AG08396 (cell line): ENCODE measurements at regions not wholly inside any gene's neighbourhood (a gene's known extent, or its start where the extent isn't known, plus 50 kb on each side); places are given as distances from the start of the nearest gene placed in this dataset.
"Not testable (repeated sequence)": the region's sequence is repeated elsewhere in the genome, so short reads cannot be mapped to it uniquely, and the experiment has no call there.

Experiments
- DNase-seq: peaks from one replicate; pipeline ENCODE4 v3.0.0; 2012; ENCODE audit warnings: low spot score, mixed read lengths

DNA sequence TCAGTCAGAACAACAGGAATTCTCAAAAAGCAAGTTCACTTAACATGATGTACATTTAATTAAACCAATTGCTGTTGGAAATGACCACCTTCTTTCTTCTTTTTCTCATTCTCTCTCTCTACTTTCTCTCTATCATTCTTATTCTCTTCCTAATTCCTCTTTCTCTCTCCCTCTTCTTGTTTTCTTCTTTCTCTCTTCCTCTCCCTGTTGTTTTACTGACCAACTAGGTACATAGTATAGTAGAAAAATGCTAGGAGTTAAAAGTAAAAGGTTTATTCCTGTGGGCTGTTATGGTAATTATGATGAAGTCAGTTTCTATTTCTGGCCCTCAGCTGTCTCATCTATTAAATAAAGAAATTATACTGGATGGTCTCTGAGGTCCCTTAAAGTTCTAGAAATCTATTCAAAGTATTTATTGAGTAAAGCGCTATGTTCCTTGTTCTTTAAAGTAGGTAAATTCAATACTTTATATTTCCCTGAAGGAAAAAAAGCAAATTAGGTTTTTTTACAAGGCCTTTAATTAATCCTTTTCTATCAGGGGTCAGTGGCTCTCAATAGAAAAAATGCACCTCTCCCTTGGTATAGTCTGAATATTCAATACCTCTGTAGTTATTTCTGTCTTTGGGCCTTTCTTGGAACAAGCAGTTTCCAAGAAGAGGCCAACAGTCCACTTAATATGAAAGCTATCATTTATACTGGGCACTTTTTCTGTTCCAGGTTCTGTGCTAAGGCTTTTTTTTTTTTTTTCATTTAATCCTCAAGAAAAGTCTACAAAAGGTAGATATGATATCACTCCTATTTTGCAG is 102.3 kb upstream of the SLC30A5 start:
- no peak for DNase-seq

- no peak for DNase-seq
Observed at GRCh38 chr5:68994645-68995044, 99.2 kb upstream of the SLC30A5 start.

DNA sequence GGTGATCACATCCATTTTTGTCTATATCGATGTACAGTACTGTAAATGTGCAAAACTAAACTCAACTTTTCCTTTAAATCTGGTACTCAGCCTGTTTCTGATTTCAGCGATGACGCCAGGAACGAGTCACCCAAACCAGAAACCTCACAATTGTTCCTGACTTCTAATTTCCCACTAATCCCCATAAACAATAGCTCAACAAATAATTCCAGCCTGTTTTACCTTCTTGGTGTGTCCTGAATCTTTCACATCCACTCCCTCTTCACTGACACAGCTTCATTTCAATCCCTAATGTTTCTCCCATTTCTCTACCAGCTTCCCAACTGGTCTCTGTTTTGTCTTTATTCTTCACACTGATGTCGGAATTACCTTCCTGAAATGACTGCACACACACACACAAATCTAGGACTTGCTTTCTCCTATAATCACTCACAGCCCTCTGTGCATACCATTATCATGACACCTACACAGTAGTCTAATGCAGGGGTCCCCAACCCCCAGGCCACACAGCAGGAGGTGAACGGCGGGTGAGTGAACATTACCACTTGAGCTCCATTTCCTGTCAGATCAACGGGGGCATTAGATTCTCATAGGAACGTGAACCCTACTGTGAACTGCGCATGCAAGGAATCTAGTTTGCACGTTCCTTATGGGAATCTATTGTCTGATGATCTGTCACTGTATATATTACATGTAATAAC is 97.8 kb upstream of the SLC30A5 start:
- no peak for DNase-seq

- DNase-seq, result no peak
Observed at GRCh38 chr5:68999181-68999580, 94.6 kb upstream of the SLC30A5 start.

- no peak for DNase-seq
Observed at GRCh38 chr5:69000216-69000919, 93.4 kb upstream of the SLC30A5 start.

DNA sequence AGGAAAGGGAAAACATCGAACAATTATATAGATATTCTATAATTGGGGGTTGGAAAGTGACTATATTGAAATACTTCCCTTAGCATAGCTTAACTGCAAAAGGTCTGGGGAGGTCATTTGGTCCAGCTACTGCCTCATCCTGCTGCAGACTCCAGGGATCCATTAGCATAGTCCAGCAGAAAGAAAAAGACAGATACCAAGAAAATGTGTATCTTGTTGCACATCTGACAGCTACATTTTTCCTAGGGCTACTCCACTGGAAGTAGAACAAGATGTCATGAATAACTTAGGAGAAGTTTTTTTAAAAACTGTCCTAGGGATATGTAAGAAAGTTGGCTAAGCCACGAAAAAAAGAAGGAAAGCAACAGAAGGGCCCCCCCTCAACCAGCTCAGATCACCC is 92.9 kb upstream of the SLC30A5 start:
- no peak for DNase-seq

GRCh38 chr5:69001627-69002026 is 92.2 kb upstream of the SLC30A5 start:
- DNase-seq, result no peak

GRCh38 chr5:69004127-69004526 is 89.7 kb upstream of the SLC30A5 start:
- no peak for DNase-seq

GRCh38 chr5:69004676-69005075 is 89.1 kb upstream of the SLC30A5 start:
- DNase-seq, result no peak

GRCh38 chr5:69006030-69006429 is 87.8 kb upstream of the SLC30A5 start:
- no peak for DNase-seq

GRCh38 chr5:69007163-69007562 is 86.7 kb upstream of the SLC30A5 start:
- DNase-seq, result no peak

- DNase-seq, result peak; percentile 45
Observed at GRCh38 chr5:69007726-69008368, 86.0 kb upstream of the SLC30A5 start.

- no peak for DNase-seq
Observed at GRCh38 chr5:69010476-69010875, 83.3 kb upstream of the SLC30A5 start.

DNA sequence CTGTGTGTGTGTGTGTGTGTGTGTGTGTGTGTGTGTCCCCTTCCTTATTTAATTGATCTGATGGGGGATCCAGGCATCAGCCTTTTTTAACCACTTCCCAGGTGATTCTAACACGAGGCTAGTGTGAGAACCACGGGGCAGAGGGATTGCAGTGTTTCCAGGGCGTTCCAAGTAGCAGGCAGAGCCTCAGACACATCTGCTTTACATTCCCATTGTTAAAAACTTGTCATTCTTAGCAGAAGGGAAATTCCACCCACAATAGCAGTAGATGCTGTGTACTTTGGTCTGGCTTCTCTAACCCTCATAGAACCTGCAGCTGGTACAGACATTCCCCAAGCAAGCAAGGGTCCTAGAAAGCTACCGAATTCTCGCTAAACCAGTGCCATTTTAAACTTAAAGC is 81.9 kb upstream of the SLC30A5 start:
- DNase-seq, result no peak

- no peak for DNase-seq
Observed at GRCh38 chr5:69013481-69013880, 80.3 kb upstream of the SLC30A5 start.

GRCh38 chr5:69014007-69014406 is 79.8 kb upstream of the SLC30A5 start:
- DNase-seq, result not testable (repeated sequence)

GRCh38 chr5:69019668-69020375 is 74.0 kb upstream of the SLC30A5 start:
- no peak for DNase-seq

GRCh38 chr5:69024241-69024651 is 69.6 kb upstream of the SLC30A5 start:
- peak; percentile 38 for DNase-seq

DNA sequence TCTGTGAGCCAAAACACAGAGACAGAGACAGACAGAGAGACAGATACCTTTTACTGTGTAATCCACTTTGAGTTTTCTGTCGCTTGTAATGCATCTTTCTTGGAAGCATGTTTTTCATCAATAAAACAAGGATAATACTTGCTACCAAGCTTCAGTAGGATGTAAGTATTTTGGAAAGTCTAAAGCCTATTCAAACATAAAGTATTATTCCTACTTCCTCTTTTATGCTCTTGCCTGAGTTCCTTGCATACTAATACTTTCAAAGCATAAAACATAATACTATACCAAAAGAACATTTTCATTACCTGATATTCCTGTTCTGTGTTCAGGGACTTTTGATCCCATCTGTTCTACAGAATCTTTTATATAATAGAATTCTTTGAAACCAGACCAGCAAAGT is 64.5 kb upstream of the SLC30A5 start:
- no peak for DNase-seq

- DNase-seq, result no peak
Observed at GRCh38 chr5:69030358-69031062, 63.3 kb upstream of the SLC30A5 start.

GRCh38 chr5:69032009-69032408 is 61.8 kb upstream of the SLC30A5 start:
- DNase-seq, result no peak
